Loucy (cell line): ENCODE measurements at regions not wholly inside any gene's neighbourhood (a gene's known extent, or its start where the extent isn't known, plus 50 kb on each side); places are given as distances from the start of the nearest gene placed in this dataset.
"Not testable (repeated sequence)": the region's sequence is repeated elsewhere in the genome, so short reads cannot be mapped to it uniquely, and the experiment has no call there.

Experiments used
- CTCF ChIP-seq: fragments of 200-600 bp; sonication (generic); conservative IDR thresholded peaks from 2 replicates; pipeline ENCODE4 v1.5.1; 2014; ENCODE audit warnings: mild to moderate bottlenecking, antibody characterized with exemption, low read length
- EZH2phosphoT487 ChIP-seq: fragments of 200-600 bp; IDR thresholded peaks from 2 replicates; pipeline ENCODE4 v1.6.1; 2018; ENCODE audit warnings: antibody characterized with exemption, mild to moderate bottlenecking, moderate library complexity, borderline replicate concordance

- TF ChIP-seq EZH2phosphoT487, CTCF: not testable (repeated sequence)
Measured at GRCh38 chr1:148404786-148405568, 78.1 kb downstream of the PPIAL4G start.
